GM12892 (cell line): ENCODE measurements at regions not wholly inside any gene's neighbourhood (a gene's known extent, or its start where the extent isn't known, plus 50 kb on each side); places are given as distances from the start of the nearest gene placed in this dataset.

Source experiments
- POLR2A ChIP-seq: IDR thresholded peaks from 2 replicates; pipeline ENCODE4 v1.6.1; 2011; ENCODE audit warnings: low read depth, low read length, control low read depth
- POLR2AphosphoS5 ChIP-seq: IDR thresholded peaks from 2 replicates; pipeline ENCODE4 v1.6.1; 2011; ENCODE audit warnings: low read depth, low read length, control low read depth

GRCh38 chr19:30151081-30151480 is 209.0 kb downstream of the URI1 start:
- TF ChIP-seq POLR2AphosphoS5, result no peak
- no peak for TF ChIP-seq POLR2A
